HG02798 (cell line): ENCODE measurements at regions not wholly inside any gene's neighbourhood (a gene's known extent, or its start where the extent isn't known, plus 50 kb on each side); places are given as distances from the start of the nearest gene placed in this dataset.
A peak's percentile ranks its signal among the peaks of the same experiment; 100 is the strongest.

Source experiments
- ATAC-seq: cut with Tn5 transposase; IDR thresholded peaks from one replicate; pipeline ENCODE4 v1.9.1; 2021; ENCODE audit warnings: mild to moderate bottlenecking; ENCODE audit not compliant: unreplicated experiment, poor library complexity

DNA sequence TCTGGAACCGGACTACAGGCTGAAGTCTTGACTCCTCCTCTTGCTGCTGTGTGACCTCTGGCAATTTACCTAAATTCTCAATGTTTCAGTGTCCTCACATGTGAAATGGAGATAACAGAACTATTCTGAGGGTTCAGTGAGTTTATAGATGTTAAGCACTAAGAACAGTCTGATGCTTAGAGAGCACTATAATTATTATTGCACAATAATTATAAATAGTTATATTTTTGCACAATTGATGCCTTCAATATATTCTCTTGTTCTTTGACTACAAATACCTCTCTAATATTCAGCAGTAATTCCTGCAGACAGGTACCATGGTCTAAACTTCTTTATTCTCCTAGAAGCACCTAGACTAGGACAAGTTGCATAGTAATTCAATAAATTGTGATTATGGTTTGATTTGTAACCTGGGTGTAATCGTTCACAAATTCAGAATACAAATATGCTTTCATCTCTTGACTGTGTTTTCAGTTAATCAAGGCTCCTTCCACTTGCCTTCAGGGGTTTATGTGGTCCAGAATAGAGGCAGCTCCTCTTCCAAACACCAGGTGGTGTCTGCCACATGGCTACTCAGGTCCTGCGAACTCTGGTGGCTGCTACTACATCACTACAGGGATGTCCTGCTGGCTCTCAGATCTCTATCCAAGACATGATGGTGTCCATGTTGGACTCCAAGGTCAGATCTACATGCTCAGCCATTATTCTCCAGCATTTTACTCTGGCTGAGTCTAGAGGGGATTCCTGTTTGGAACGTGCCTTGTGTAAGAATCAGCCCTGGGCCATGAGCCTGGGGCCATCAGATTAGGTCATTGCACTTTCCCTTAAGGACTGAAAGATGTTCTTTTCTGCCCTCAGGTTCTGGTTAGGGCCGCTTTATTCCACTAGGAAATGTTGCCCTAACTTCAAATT, 103.4 kb downstream of the QRFPR start:
- peak; percentile 58 for ATAC-seq

DNA sequence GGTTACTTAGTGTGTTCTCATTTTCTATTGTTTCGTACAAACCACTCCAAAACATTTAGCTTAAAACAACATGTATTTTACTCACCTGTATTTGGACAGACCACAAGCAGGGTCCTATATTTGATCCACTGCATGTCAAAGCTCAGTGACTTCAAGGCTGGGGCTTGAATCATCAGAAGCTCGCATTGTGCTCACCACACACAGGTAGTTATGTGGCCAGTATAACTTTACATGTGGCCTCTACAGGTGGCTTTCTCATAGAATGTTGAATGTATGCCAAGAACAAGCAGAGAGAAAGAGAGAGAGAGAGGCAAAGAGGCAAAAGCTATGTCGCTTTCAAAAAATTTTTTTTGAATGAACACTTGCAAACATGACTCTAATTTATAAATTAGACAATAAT, 107.6 kb downstream of the QRFPR start:
- no peak for ATAC-seq

DNA sequence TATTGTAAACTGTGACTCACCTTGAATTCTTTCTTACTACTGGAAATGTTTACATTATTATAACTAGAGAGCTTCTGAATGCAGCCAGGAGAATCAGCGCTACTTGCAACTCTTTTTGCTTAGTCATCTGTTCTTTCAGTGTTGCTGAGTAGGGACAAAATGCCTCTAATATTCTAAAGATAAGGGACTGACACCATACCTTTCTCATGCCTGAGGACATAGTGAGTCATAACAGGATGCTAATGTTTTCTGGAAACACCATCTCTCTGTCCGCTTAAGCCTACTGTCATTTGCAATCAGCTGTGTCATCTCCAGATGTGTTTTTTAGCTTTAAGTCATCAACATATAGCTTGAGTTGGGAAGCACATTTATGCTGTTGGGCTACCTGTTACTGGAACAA, 108.3 kb downstream of the QRFPR start:
- ATAC-seq = peak; percentile 77

DNA sequence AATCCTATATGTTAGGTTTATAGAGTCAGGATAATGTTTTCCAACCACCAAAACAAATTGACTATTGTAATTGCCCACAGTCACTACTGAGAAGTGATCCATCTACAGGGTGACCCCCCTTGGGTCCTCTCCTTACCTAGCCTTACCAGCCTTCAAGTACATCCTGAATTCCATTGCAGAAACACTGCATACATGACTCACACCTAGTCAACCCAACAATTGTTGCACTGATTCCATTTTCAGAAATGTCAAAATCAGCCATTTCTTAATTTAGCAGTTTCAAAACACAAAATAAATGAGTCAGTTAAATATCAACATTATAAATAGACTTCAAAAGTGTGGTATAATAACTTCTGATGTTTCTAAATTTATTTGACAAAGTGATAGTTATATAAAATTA, 106.3 kb upstream of the TNIP3 start:
- ATAC-seq = no peak

DNA sequence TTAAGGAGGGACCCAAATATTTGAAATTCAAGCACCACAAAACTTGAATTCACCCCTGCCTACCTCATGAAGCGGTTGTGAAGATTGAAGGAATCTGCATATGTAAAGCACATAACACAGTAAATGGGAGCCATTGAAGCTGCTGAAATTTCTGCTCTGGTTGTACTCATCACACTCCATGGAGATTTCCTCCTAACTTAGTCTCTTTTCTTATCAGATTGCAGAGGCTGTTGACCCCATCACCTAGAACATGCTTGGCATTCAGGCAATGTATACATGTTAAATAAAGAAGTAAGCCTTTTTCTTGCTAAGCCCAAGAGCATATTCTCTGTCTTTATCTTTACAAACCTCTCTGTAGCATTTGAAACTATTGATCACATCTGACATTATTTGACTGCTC, 104.9 kb upstream of the TNIP3 start:
- no peak for ATAC-seq

DNA sequence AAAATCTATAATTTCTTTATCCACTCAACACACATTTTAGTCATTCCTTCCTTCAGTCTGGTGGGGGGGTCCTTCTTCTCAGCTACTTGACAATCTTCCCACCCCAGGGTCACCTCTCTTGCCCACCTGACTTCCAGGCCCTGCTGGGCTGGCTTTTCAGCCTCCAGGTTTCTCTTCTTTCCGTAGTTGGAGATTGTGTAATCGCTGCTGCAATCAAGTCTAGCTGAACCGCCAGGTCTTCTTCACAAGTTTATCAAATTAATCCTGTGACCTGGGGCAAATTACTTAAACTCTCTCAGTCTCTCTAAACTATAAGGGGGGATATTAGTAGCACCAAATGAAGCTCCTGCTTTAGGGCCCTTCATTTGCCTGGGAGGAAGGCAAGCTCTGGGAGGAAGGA, 102.9 kb upstream of the TNIP3 start:
- no peak for ATAC-seq

DNA sequence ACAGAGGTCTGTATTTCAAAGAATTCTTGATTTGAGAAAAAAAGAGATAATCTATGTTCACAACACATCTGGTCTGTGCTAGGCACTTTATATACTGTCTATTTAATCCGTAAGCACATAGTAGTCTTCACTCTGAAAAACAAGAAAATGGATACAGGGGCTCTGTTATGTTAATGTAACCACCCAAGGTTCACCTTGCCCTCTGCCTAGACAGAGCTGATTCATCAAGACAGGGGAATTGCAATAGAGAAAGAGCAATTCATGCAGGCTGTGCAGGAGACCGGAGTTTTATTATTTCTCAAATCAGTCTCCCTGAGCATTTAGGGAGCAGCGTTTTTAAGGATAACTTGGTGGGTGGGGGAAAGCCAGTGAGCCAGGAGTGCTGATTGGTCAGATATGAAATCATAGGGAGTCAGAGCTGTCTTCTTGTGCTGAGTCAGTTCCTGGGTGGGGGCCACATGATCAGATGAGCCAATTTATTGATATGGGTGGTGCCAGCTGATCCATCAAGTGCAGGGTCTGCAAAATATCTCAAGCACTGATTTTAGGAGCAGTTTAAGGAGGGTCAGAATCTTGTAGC, 92.9 kb upstream of the TNIP3 start:
- ATAC-seq = peak; percentile 14

DNA sequence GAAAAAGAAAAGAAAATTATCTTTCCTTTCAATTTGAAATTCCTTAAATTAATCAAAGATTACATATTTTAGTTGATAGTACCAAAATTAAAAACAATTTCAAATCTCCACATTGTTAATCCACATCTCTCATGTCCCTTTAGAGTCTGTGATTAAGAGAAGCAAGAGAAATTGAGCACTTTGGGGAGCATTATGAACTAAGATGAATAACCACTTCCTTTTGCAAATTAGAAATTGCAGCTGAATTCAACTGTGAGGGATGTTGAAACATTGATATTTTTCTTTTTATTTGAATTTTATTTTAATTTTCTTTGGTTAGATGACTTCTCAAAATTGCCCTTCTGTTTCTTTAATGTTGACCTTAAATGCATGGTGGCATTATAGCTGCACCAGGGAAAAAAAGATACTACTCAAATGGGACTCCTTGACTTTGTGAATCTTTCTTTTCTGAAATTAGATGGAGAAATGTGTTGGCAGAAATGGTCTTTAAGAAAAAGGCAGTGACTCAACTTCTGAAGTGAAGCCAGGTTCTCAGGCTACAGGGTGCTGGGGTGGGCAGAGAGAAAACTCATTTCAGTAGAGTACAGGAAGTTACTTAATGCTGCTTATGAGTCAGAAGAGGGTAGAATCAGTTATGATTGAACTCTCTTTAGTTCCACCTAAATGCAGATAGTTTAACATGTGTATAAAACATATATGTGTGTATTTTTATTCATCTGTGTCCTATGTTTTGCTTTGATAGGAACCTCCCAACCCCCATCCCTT, 92.0 kb upstream of the TNIP3 start:
- ATAC-seq = peak; percentile 94

DNA sequence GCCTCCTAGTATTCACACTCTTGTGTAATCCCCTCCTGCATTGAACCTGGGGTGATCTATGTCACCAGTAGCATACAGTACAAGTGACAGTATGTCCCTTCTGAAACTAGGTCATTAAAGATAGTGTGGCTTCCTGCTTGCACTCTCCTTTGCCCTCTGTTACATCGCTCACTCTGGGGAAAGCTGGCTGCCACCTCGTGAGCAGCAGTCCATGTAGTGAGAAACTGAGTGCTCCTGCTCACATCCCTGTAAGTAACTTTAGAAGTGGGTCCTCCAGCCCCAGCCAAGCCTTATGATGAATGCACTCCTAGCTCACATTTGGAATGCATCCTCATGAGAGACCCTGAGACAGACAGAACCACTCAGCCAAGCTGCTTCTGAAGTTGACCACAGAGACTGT, 89.8 kb upstream of the TNIP3 start:
- ATAC-seq = no peak

DNA sequence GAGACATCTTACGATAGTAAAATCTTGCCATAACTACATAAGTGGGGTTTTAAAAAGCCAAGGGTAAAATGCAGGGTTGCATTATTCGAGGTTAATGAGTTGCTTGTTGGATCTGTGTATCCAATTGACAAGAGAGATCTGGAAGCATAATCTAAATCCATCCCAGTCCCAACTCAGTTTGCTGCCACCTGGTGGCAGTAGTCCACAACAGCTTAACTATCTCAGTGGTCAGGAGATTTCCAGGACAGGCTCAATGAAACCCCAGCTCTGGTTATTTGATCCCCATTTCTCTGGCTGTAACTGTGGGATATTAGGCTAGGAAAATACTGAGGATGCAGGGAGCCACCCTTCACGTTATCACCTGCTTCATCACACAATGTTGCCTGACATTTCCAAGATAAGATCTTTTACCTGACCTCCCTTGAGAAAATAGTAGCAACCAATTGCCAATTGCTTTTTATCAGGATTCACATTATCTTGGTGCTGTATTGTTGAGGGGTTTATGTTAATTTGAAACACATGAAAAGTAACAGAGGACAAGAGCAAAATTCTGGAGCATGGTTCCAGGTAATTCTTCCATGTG, 88.2 kb upstream of the TNIP3 start:
- ATAC-seq = peak; percentile 46

DNA sequence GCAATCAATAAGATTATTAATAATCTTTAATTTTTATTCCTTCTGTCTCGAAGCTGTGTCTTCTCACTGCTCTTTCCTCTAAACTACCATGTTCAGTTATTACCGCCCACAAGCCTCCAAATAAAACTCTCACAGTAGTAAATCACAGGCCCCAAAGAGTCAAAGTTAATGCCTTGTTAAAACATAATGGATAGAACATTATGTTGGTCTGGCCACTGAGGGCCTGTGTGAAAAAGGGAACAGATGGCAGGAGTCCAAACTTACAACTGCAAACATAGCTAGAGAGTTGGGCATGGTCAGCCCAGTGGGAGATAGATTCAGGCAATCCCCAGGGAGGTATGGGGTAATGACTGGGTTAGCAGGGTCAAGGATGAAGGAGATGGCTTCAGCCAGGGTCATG, 84.6 kb upstream of the TNIP3 start:
- no peak for ATAC-seq

DNA sequence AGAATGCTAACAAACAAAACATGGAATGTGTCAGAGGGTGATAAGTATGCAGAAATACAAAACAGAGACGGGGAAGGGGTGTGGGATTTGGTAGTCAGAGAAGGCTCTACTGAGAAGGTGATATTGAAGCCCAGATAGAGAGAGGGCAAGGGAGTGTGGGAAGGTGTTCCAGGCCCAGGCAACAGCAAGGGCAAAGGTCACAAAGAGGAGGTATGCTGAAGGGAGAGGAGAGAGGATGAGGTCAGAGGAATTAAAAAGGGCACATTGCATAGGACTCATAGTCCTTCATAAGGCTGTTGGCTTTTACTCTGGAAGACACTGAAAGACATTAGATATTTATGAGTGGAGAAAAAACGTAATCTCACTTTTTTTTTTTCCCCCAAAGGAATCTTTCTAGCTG, 82.6 kb upstream of the TNIP3 start:
- ATAC-seq = no peak

DNA sequence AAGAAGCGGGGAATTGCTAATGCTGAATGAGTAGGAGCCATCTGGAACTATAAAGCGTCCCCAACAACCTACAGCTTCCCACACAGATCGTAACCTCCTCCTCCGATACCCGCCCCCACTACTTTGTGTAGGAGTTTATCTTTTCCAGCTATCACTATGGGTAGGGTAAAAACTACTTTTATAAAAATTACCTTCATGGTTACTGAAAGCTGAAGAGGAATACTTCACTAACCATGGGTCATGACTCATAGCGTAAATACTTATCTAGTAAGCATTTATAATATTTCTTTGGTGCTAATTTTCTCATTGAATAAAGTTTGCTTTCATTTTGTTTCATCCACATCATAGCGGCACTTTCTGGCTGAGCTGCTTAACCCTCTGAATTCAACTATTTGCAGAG, 79.4 kb upstream of the TNIP3 start:
- peak; percentile 60 for ATAC-seq

DNA sequence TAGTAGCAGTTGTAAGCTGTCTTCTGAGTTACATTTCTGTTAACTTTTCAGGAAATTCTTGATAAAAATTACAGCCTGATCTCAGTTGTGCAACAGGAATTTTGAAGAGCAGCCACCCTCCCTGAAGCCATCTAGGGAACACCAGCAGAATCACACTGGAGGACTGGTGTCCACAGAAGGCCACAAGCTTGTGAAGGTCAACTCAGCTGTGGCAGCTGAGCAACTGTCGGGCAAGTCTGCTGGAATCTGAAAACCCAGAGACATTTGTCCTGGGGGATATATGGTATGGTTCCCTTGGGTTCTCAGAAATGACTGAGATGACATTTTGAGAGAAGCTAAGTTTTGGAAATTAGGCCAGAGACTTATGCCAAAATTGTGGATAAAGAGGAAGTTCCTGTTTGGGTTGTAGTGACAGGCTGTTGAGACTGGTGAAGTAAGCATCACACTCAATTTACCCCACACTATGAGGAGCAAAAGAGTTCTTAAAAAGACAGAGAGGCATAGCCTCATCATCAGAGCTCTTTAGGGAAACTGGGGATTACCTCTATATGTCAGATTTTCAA, 78.1 kb upstream of the TNIP3 start:
- no peak for ATAC-seq

DNA sequence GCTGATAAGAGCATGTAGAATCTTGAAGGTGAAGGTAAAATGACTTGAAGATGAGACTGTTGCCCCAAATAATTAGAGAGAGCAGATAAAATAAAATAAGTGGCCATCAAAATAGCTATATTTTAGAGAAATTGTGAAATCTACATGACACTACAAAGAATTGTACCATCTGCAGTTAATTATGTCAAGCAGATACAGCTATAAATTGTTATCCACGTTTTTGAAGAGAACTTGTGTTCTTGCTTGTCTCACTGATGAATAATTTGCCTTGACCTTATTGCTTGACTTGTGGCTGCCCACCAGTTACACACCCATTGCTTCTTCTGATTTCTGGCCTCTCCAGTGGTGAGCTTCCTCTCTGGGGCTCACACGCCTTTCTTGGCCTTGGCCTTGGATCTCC, 75.8 kb upstream of the TNIP3 start:
- no peak for ATAC-seq

DNA sequence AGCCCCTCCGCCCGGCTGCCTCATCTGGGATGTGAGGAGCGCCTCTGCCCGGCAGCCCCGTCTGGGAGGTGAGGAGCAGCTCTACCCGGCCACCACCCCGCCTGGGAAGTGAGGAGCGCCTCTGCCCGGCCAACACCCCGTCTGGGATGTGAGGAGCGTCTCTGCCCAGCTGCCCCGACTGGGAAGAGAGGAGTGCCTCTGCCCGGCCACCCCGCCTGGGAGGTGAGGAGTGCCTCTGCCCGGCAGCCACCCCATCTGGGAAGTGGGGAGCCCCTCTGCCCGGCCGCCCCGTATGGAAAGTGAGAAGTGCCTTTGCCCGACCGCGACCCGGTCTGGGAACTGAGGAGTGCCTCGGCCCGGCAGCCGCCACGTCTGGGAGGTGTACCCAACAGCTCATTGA, 74.3 kb upstream of the TNIP3 start:
- ATAC-seq = no peak

DNA sequence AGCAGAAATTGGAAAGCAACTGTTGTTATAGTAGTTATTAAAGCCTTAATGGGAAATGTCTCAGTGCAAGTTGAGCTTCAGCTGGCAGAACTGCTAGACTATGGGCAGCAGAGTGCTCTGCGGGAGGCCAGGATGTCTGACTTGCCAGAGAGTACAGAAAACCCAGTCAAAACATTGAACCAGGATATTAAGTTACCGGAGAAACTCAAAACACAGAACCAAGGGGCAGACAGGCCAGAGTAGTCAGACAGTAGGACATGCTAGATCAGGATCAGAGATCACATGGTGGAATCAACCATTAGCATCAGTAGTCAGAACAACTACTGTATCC, 72.9 kb upstream of the TNIP3 start:
- no peak for ATAC-seq

DNA sequence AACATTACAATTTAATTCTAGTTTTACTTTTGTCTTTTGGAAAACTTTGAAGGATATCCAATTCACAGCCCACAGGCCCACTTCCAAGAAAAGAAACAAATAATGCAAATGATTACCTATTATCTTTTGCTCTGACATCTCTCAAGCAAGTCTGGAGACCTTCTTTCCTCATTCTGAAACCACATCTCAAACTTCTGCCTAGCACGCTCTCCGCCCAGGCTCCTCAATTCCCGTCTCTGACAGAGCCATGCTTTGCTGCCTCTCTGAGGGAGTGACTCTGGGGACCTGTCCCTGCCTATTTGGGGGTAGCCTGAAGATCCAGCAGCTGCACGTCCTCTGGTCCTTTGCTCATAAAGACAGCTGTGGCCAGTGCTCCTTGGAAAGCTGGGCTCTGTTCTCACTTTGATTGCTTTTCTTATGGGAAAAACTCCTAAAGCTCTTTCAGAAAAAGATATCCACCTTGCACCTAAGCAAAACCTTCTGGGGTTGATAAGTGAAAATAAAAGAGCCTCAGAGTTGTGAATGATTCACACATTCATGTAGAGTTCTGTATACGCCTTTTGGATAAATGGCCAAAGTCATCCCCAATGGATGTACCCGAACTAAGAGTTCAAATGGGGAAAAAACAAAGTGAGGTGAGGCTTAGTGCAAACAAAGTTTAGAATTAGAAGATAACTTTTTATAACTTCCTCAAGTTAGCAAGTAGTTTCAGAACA, 72.4 kb upstream of the TNIP3 start:
- ATAC-seq = no peak

DNA sequence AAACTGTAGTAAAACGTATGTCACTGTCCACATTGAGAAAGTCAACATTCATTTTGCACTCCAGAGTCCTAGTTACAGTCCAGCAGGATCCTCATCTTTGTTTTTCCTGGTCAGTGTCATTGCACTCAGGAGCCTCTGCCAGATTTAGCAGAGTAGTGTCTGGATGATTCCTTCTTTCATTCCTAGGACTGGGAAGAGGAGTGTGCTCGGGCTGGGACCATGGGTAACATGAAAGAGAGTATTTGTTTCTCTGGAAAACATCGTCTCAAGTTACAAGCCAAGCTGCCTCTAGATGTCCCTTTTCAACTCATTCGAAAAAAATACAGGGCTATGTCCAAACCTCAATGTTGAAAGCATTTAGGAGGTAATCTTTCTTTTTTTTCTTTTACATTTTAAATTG, 69.9 kb upstream of the TNIP3 start:
- no peak for ATAC-seq

DNA sequence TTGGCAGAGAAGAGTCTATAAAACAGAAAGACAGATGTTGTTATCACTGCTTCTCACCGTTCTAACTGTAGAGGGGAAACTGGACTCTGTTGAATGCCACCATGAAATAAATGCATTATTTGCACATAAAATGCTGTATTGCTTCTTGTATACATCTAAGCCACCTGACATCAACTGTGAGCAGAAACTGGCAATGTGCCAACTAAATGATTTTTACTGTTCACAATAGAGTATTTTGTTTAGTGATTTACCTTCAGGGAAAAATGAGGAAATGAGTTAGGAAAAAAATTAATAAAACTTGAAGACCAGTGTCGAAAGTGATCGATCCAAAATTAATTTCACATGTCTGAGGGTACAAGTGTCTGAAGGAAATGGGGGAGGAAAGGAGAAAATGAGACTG, 65.9 kb upstream of the TNIP3 start:
- no peak for ATAC-seq
